ENCODE measurements at regions not wholly inside any gene's neighbourhood (a gene's known extent, or its start where the extent isn't known, plus 50 kb on each side); places are given as distances from the start of the nearest gene placed in this dataset.

GRCh38 chr4:106426069-106426468 lies 57.5 kb upstream of the GIMD1 start:
- TF ChIP-seq POLR2A (IDR thresholded peaks at IDR 0.05; ENCODE audit: low read length): no peak
- no peak for TF ChIP-seq GATA1 (IDR thresholded peaks at IDR 0.05; ENCODE audit: low read depth, low read length)
